ENCODE measurements at regions not wholly inside any gene's neighbourhood (a gene's known extent, or its start where the extent isn't known, plus 50 kb on each side); places are given as distances from the start of the nearest gene placed in this dataset.
"Not testable (repeated sequence)": the region's sequence is repeated elsewhere in the genome, so short reads cannot be mapped to it uniquely, and the experiment has no call there.

GRCh38 chr9:65437724-65438123 is 152.7 kb upstream of the FOXD4L5 start:
- no peak for DNase-seq (ENCODE audit: low read depth in 1 of 2, low spot score in 1 of 2)
- TF ChIP-seq JUND (IDR thresholded peaks at IDR 0.05; ENCODE audit: low read depth): no peak
- in situ Hi-C loops (cut with HindIII; ENCODE audit: low pct_unique_long_range_greater_than_20kb, low sequenced_read_pairs): no loop called here

GRCh38 chr9:65435464-65435863 is 150.5 kb upstream of the FOXD4L5 start:
- TF ChIP-seq JUND (IDR thresholded peaks at IDR 0.05; ENCODE audit: low read depth): no peak
- in situ Hi-C loops (cut with HindIII; ENCODE audit: low pct_unique_long_range_greater_than_20kb, low sequenced_read_pairs): no loop called here
- DNase-seq (ENCODE audit: low read depth in 1 of 2, low spot score in 1 of 2): no peak

- no peak for TF ChIP-seq JUND (IDR thresholded peaks at IDR 0.05; ENCODE audit: low read depth)
- no peak for DNase-seq (ENCODE audit: low read depth in 1 of 2, low spot score in 1 of 2)
- in situ Hi-C loops (cut with HindIII; ENCODE audit: low pct_unique_long_range_greater_than_20kb, low sequenced_read_pairs): no loop called here
Observed at GRCh38 chr9:65432722-65433323, 147.8 kb upstream of the FOXD4L5 start.

- no peak for TF ChIP-seq JUND (IDR thresholded peaks at IDR 0.05; ENCODE audit: low read depth)
- in situ Hi-C loops (cut with HindIII; ENCODE audit: low pct_unique_long_range_greater_than_20kb, low sequenced_read_pairs): no loop called here
- DNase-seq (ENCODE audit: low read depth in 1 of 2, low spot score in 1 of 2): no peak
Observed at GRCh38 chr9:65432051-65432450, 147.0 kb upstream of the FOXD4L5 start.

- in situ Hi-C loops (cut with HindIII; ENCODE audit: low pct_unique_long_range_greater_than_20kb, low sequenced_read_pairs): no loop called here
- no peak for DNase-seq (ENCODE audit: low read depth in 1 of 2, low spot score in 1 of 2)
- TF ChIP-seq JUND (IDR thresholded peaks at IDR 0.05; ENCODE audit: low read depth): no peak
Observed at GRCh38 chr9:65430221-65430620, 145.2 kb upstream of the FOXD4L5 start.

- in situ Hi-C loops (cut with HindIII; ENCODE audit: low pct_unique_long_range_greater_than_20kb, low sequenced_read_pairs); DNase-seq (ENCODE audit: low read depth in 1 of 2, low spot score in 1 of 2): not testable (repeated sequence)
Observed at GRCh38 chr9:65427361-65427760, 142.4 kb upstream of the FOXD4L5 start.

GRCh38 chr9:65426813-65427212 is 141.8 kb upstream of the FOXD4L5 start:
- DNase-seq (ENCODE audit: low read depth in 1 of 2, low spot score in 1 of 2); in situ Hi-C loops (cut with HindIII; ENCODE audit: low pct_unique_long_range_greater_than_20kb, low sequenced_read_pairs): not testable (repeated sequence)

GRCh38 chr9:65426231-65426630 is 141.2 kb upstream of the FOXD4L5 start:
- in situ Hi-C loops (cut with HindIII; ENCODE audit: low pct_unique_long_range_greater_than_20kb, low sequenced_read_pairs): no loop called here
- DNase-seq (ENCODE audit: low read depth in 1 of 2, low spot score in 1 of 2): no peak
- no peak for TF ChIP-seq JUND (IDR thresholded peaks at IDR 0.05; ENCODE audit: low read depth)

GRCh38 chr9:65425183-65425582 is 140.2 kb upstream of the FOXD4L5 start:
- in situ Hi-C loops (cut with HindIII; ENCODE audit: low pct_unique_long_range_greater_than_20kb, low sequenced_read_pairs): not testable (repeated sequence)
- peak in 1 of 2 experiments; percentile 20 for DNase-seq (ENCODE audit: low read depth in 1 of 2, low spot score in 1 of 2)

- DNase-seq (ENCODE audit: low read depth in 1 of 2, low spot score in 1 of 2); in situ Hi-C loops (cut with HindIII; ENCODE audit: low pct_unique_long_range_greater_than_20kb, low sequenced_read_pairs): not testable (repeated sequence)
Observed at GRCh38 chr9:65424437-65424984, 139.5 kb upstream of the FOXD4L5 start.

- in situ Hi-C loops (cut with HindIII; ENCODE audit: low pct_unique_long_range_greater_than_20kb, low sequenced_read_pairs); DNase-seq (ENCODE audit: low read depth in 1 of 2, low spot score in 1 of 2): not testable (repeated sequence)
Observed at GRCh38 chr9:65423691-65424436, 138.9 kb upstream of the FOXD4L5 start.

GRCh38 chr9:65422966-65423690 is 138.1 kb upstream of the FOXD4L5 start:
- DNase-seq (ENCODE audit: low read depth in 1 of 2, low spot score in 1 of 2); in situ Hi-C loops (cut with HindIII; ENCODE audit: low pct_unique_long_range_greater_than_20kb, low sequenced_read_pairs): not testable (repeated sequence)

- DNase-seq (ENCODE audit: low read depth in 1 of 2, low spot score in 1 of 2); in situ Hi-C loops (cut with HindIII; ENCODE audit: low pct_unique_long_range_greater_than_20kb, low sequenced_read_pairs): not testable (repeated sequence)
Observed at GRCh38 chr9:65421486-65421885, 136.5 kb upstream of the FOXD4L5 start.
